GM10266 (cell line): ENCODE measurements at regions not wholly inside any gene's neighbourhood (a gene's known extent, or its start where the extent isn't known, plus 50 kb on each side); places are given as distances from the start of the nearest gene placed in this dataset.

Experiments used
- DNase-seq: peaks from one replicate; pipeline ENCODE4 v3.0.0; 2012; ENCODE audit errors: extremely low spot score
- CTCF ChIP-seq: IDR thresholded peaks from 2 replicates; pipeline ENCODE4 v1.5.1; 2012; ENCODE audit warnings: mild to moderate bottlenecking, low read depth; ENCODE audit not compliant: control insufficient read depth, insufficient read depth; ENCODE audit errors: missing control alignments

GRCh38 chr13:103810026-103810425 is 743.8 kb upstream of the SLC10A2 start:
- DNase-seq: no peak
- TF ChIP-seq CTCF: no peak

- TF ChIP-seq CTCF: no peak
- no peak for DNase-seq
These were observed 739.6 kb upstream of the SLC10A2 start for GRCh38 chr13:103805771-103806170.

GRCh38 chr13:103803349-103803748 is 737.1 kb upstream of the SLC10A2 start:
- no peak for DNase-seq
- TF ChIP-seq CTCF: no peak

GRCh38 chr13:103799028-103799427 is 732.8 kb upstream of the SLC10A2 start:
- DNase-seq: no peak
- no peak for TF ChIP-seq CTCF

GRCh38 chr13:103795892-103796478 is 729.8 kb upstream of the SLC10A2 start:
- no peak for DNase-seq
- TF ChIP-seq CTCF: no peak

- no peak for TF ChIP-seq CTCF
- no peak for DNase-seq
These were observed 728.3 kb upstream of the SLC10A2 start for GRCh38 chr13:103794526-103794925.

- peak; percentile 12 for TF ChIP-seq CTCF
- no peak for DNase-seq
These were observed 721.9 kb upstream of the SLC10A2 start for GRCh38 chr13:103788061-103788652.
